Panc1 (cell line): ENCODE measurements at regions not wholly inside any gene's neighbourhood (a gene's known extent, or its start where the extent isn't known, plus 50 kb on each side); places are given as distances from the start of the nearest gene placed in this dataset.

Experiments
- ATAC-seq: fragments of 200-7000 bp; cut with Tn5 transposase; 2 replicates; pipeline ENCODE4 v1.9.1; 2020; ENCODE audit warnings: mild to moderate bottlenecking, moderate library complexity
- BruUV-seq: library from RNA; stranded (reverse); fragments of 400-500 nt; replicated peaks from 2 replicates; lab custom pipeline; 2021; lab: Mats Ljungman, UMichigan
- CTCF ChIA-PET: fragments of 300-600 bp; sonication (Branson Sonifier 250); formaldehyde crosslinking; loops from one replicate; lab custom pipeline; 2022; ENCODE audit warnings: antibody characterized with exemption; lab: Charles Lee
- POLR2A ChIA-PET: fragments of 300-600 bp; sonication (Branson Sonifier 250); formaldehyde crosslinking; loops from one replicate; lab custom pipeline; 2022; ENCODE audit warnings: antibody characterized with exemption; lab: Charles Lee
- DNase-seq: peaks from one replicate; pipeline ENCODE4 v3.0.0-alpha.2; 2010; ENCODE audit warnings: low read depth, low spot score
- H3K27ac ChIP-seq: 2 replicates; pipeline ENCODE4 v1.5.1; 2011; ENCODE audit warnings: mild to moderate bottlenecking, low read length, inconsistent platforms
- H3K27me3 ChIP-seq: fragments of 200-500 bp; sonication (Bioruptor generic); 2 replicates; pipeline ENCODE4 v1.6.0; 2014; ENCODE audit warnings: low read length, inconsistent platforms; ENCODE audit not compliant: control insufficient read depth, insufficient read depth
- H3K36me3 ChIP-seq: fragments of 200-500 bp; sonication (Bioruptor generic); 2 replicates; pipeline ENCODE4 v1.5.1; 2014; ENCODE audit warnings: inconsistent platforms, mild to moderate bottlenecking, low read length, moderate library complexity; ENCODE audit not compliant: control insufficient read depth, insufficient read depth
- H3K4me1 ChIP-seq: 2 replicates; pipeline ENCODE4 v1.5.1; 2011; ENCODE audit warnings: inconsistent platforms, mild to moderate bottlenecking, low read length, moderate library complexity; ENCODE audit not compliant: control insufficient read depth, insufficient read depth
- H3K4me3 ChIP-seq, 2 experiments: 2 replicates each; pipeline ENCODE4 v1.5.1; 2011 to 2012; ENCODE audit warnings: low read depth in 2 of 2, low read length in 2 of 2, mild to moderate bottlenecking in 2 of 2, inconsistent platforms in 1 of 2, moderate library complexity in 1 of 2
- H3K9me3 ChIP-seq: fragments of 200-500 bp; sonication (Bioruptor generic); 2 replicates; pipeline ENCODE4 v1.5.1; 2014; ENCODE audit warnings: low read depth, mild to moderate bottlenecking, inconsistent platforms, low read length, moderate library complexity; ENCODE audit not compliant: control insufficient read depth, insufficient read depth
- CTCF ChIP-seq: fragments of 450-650 bp; IDR thresholded peaks from 2 replicates; pipeline ENCODE4 v1.5.1; 2017; ENCODE audit warnings: mild to moderate bottlenecking
- POLR2AphosphoS5 ChIP-seq: IDR thresholded peaks from 2 replicates; pipeline ENCODE4 v1.6.1; 2012; ENCODE audit warnings: mild to moderate bottlenecking, low read depth, low read length, moderate library complexity
- REST ChIP-seq, 2 experiments: IDR thresholded peaks; 2 replicates each; pipeline ENCODE4 v1.6.1; 2011 to 2012; ENCODE audit warnings: low read depth in 2 of 2, control low read depth in 1 of 2, low read length in 1 of 2, mild to moderate bottlenecking in 1 of 2, moderate library complexity in 1 of 2; ENCODE audit not compliant: insufficient read depth in 1 of 2
- SIN3A ChIP-seq: IDR thresholded peaks from 2 replicates; pipeline ENCODE4 v1.6.1; 2012; ENCODE audit warnings: low read depth, mild to moderate bottlenecking, low read length, moderate library complexity, borderline replicate concordance; ENCODE audit not compliant: insufficient read depth
- TCF7L2 ChIP-seq: IDR thresholded peaks from 2 replicates; pipeline ENCODE4 v1.6.1; 2011; ENCODE audit warnings: mild to moderate bottlenecking, low read depth, low read length, inconsistent platforms
- in situ Hi-C: cut with HindIII; loops from 2 replicates; pipeline ENCODE4 v1.10.0; 2016; ENCODE audit warnings: low sequenced_read_pairs, low pct_unique_long_range_greater_than_20kb
- intact Hi-C: fragments of 100-400 bp; cut with micrococcal nuclease; formaldehyde crosslinking; loops from one replicate; pipeline ENCODE4 v1.10.0; 2022; ENCODE audit not compliant: unreplicated experiment

GRCh38 chr19:31595521-31595920 lies 246.3 kb upstream of the TSHZ3 start:
- intact Hi-C loops, result no loop called here
- POLR2A ChIA-PET, result interaction anchor here (0.6 kb wide), 1 partner anchor 194 kb away, joined by 3 read pairs; no protein-coding TSS in a partner anchor
- in situ Hi-C loops, result no loop called here
- TF ChIP-seq REST (IDR thresholded peaks at IDR 0.05; ENCODE audit: insufficient read depth in 1 of 2, low read depth in 2 of 2, low read length in 1 of 2), result no peak
- Histone ChIP-seq H3K36me3 (no peaks in the 10 kb centered on the region), H3K27me3 (peaks cover 3% of the 10 kb centered on the region; the same call in 1 of the 2 replicates), H3K27ac (no peak overlapping the region), H3K9me3 (no peaks in the 10 kb centered on the region), H3K4me3 (no peak overlapping the region), H3K4me1 (no peaks in the 10 kb centered on the region)
- no TSS peak for BruUV-seq
- CTCF ChIA-PET, result no interaction called here
- ATAC-seq, result no peak
- DNase-seq, result no peak

- in situ Hi-C loops, result no loop called here
- ATAC-seq (no peak), DNase-seq (no peak)
- no peaks in the 10 kb centered on the region for H3K4me1 ChIP-seq
- POLR2A ChIA-PET, result no interaction called here
- no peak overlapping the region for H3K27ac ChIP-seq
- peaks cover 3% of the 10 kb centered on the region; the same call in 1 of the 2 replicates for H3K27me3 ChIP-seq
- H3K4me3 ChIP-seq, result no peak overlapping the region
- TF ChIP-seq REST (IDR thresholded peaks at IDR 0.05; ENCODE audit: insufficient read depth in 1 of 2, low read depth in 2 of 2, low read length in 1 of 2) (no peak), TCF7L2 (no peak), SIN3A (no peak), CTCF (no peak), POLR2AphosphoS5 (no peak)
- intact Hi-C loops, result no loop called here
- H3K36me3 ChIP-seq, result no peaks in the 10 kb centered on the region
- H3K9me3 ChIP-seq, result no peaks in the 10 kb centered on the region
- BruUV-seq, result no TSS peak
- CTCF ChIA-PET, result no interaction called here
Observed at GRCh38 chr19:31596751-31597150, 247.5 kb upstream of the TSHZ3 start.
